ENCODE measurements at regions not wholly inside any gene's neighbourhood (a gene's known extent, or its start where the extent isn't known, plus 50 kb on each side); places are given as distances from the start of the nearest gene placed in this dataset.

- TF ChIP-seq EZH2phosphoT487 (IDR thresholded peaks at IDR 0.05; ENCODE audit: low read length), result no peak
- no peak for TF ChIP-seq CTCF (IDR thresholded peaks at IDR 0.05; ENCODE audit: low read length)
These were observed 64.3 kb upstream of the RBBP8 start for GRCh38 chr18:22868831-22869230.

Data from MM.1S (cell line).